ENCODE measurements at regions not wholly inside any gene's neighbourhood (a gene's known extent, or its start where the extent isn't known, plus 50 kb on each side); places are given as distances from the start of the nearest gene placed in this dataset.

DNA sequence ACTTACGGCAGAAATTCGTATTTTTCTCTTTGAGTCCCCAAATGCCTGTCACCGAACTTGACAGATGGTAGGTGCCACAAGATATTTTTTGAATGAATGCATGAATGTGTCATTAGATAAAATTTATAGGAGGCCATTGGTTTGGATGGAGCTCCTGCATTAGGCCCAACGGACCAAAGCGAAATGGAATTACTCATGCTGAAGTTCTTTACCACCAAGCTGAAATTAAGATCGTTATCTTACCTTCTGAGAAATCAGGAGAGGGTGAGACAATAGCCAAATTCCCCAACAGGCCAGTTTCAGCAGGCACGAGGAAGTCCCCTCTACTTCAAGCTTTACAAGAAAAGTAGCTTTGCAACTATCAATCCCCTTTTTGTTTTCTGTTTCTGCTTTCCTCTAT is 452.5 kb upstream of the ARGLU1 start:
- POLR2A ChIA-PET: no interaction called here
- no peaks in the 10 kb centered on the region for H3K36me3 Mint-ChIP-seq

DNA sequence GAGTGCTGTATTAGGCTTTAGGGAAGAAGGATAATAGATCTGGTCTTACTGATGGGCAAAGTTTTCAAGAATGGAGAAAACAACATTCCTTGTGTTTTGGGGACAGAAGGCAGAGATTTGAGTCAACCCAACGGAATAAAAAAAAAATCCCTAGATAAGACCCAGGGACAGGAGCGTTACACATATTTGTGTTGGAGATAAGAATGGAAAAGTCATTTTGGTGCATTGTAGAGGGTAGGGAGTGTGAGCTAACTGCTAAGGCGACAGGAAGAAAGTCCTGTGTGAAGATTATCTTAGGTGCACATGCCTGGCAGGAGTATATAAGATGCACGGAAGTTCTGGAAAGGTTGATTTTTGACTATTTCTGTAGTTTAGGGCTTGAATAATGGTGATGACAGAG is 450.3 kb upstream of the ARGLU1 start:
- Mint-ChIP-seq H3K27ac (no peak overlapping the region), H3K27me3 (peaks cover 0 to 3% (median 0%) of the 10 kb centered on the region in 5 donors), H3K4me3 (no peak overlapping the region), H3K9me3 (peaks cover 0 to 16% (median 2%) of the 10 kb centered on the region in 9 donors), H3K36me3 (no peaks in the 10 kb centered on the region), H3K4me1 (no peaks in the 10 kb centered on the region)
- ATAC-seq: no peak
- POLR2A ChIA-PET: no interaction called here
- DNase-seq: no peak

More for the DNA sequence above, 452.5 kb upstream of the ARGLU1 start:
- no peaks in the 10 kb centered on the region for H3K4me1 Mint-ChIP-seq
- DNase-seq (no peak), ATAC-seq (no peak)
- H3K9me3 Mint-ChIP-seq: peaks cover 0 to 16% (median 3%) of the 10 kb centered on the region in 9 donors
- peaks cover 0 to 3% (median 0%) of the 10 kb centered on the region in 5 donors for H3K27me3 Mint-ChIP-seq
- H3K4me3 Mint-ChIP-seq: no peak overlapping the region
- no peak overlapping the region for H3K27ac Mint-ChIP-seq

DNA sequence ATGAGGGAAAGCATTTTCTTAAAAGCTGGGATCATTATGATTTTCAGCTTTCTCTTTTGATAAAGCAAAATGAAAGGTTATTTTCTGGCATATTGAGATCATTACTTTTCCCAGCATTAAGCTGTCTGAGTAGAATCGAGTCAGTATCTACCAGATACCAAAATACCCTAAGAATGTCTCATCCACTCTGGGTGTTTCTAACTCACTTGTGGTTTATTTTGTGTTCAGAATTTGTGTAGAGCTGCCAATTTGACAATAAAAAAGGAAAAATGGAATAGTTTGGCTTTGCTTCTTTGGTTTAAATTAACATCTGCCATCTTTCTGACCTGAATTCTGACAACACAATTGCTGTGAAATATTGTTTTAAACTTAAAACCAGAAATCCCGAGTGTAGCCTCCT is 438.7 kb upstream of the ARGLU1 start:
- no peak overlapping the region for H3K4me3 Mint-ChIP-seq
- H3K36me3 Mint-ChIP-seq: no peaks in the 10 kb centered on the region
- POLR2A ChIA-PET: no interaction called here
- no peak for ATAC-seq
- H3K9me3 Mint-ChIP-seq: peaks cover 0 to 2% (median 0%) of the 10 kb centered on the region in 9 donors
- no peaks in the 10 kb centered on the region for H3K27me3 Mint-ChIP-seq
- H3K27ac Mint-ChIP-seq: no peak overlapping the region
- H3K4me1 Mint-ChIP-seq: no peaks in the 10 kb centered on the region
- no peak for DNase-seq

DNA sequence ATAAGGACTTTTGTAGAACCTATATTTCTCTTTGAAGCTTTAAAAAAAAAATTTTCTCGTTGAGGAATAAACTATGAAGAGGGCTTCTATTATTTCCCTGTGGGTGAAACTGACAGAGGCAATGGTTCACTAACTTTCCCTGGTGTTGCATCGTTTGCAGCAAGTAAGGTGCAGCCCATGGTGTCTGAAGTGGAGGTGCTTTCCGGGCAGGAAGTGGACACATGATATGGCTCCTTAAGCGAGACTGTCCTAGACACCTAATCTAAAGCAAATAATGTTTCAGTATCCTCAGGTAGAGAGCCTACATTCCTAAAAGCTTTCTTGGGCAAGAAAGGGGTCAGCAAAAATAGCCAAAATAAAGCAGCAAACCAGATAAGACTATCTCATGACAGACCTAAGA is 437.6 kb upstream of the ARGLU1 start:
- no peak for ATAC-seq
- H3K4me1 Mint-ChIP-seq: no peaks in the 10 kb centered on the region
- H3K27me3 Mint-ChIP-seq: no peaks in the 10 kb centered on the region
- no peaks in the 10 kb centered on the region for H3K9me3 Mint-ChIP-seq
- no peaks in the 10 kb centered on the region for H3K36me3 Mint-ChIP-seq
- no peak overlapping the region for H3K4me3 Mint-ChIP-seq
- H3K27ac Mint-ChIP-seq: no peak overlapping the region
- POLR2A ChIA-PET: no interaction called here
- no peak for DNase-seq

DNA sequence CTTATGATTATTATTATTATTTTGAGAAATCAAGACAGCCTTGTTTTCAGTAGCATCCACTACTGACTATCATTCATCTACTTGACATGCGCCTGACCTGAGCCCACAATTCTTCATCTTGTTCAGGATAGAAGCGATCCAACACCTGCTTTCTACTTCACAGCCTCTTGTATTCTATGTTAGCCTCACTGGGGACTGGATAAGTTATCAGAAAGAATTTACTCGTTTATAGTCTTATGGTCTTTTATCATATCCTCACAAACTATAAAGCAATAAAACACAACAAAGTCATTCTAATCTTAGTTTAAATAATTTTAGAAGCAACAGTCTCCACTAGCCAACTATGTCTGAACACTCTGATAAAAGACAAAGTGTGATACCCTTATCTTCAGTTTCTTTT is 436.0 kb upstream of the ARGLU1 start:
- no peaks in the 10 kb centered on the region for H3K4me1 Mint-ChIP-seq
- no peak overlapping the region for H3K4me3 Mint-ChIP-seq
- ATAC-seq: no peak
- no peak overlapping the region for H3K27ac Mint-ChIP-seq
- DNase-seq: no peak
- H3K36me3 Mint-ChIP-seq: no peaks in the 10 kb centered on the region
- no peaks in the 10 kb centered on the region for H3K27me3 Mint-ChIP-seq
- H3K9me3 Mint-ChIP-seq: peaks cover 0 to 5% (median 0%) of the 10 kb centered on the region in 9 donors
- POLR2A ChIA-PET: no interaction called here

DNA sequence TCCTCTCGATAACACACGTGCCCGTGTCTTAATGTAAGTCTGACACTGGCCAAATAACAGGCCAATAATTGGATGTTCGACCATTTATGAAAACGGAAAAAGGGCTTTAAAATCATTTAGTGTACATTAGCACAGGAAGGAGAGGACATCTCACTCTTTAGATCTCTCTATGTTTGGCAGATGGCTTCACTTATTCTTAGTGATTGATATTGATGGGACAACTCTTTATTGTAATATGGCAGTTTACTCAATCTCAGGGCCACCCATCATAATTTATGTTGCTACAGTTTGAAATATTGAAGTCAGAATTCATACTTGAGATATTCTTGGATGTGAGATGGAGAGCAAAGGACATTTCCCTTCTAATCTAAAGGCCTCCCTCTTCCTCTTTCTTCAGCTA is 430.7 kb upstream of the ARGLU1 start:
- Mint-ChIP-seq H3K4me1 (no peaks in the 10 kb centered on the region), H3K36me3 (no peaks in the 10 kb centered on the region), H3K4me3 (no peak overlapping the region), H3K27ac (no peak overlapping the region), H3K9me3 (peaks cover 0 to 8% (median 0%) of the 10 kb centered on the region in 9 donors), H3K27me3 (no peaks in the 10 kb centered on the region)
- ATAC-seq: no peak
- DNase-seq: no peak
- POLR2A ChIA-PET: no interaction called here

DNA sequence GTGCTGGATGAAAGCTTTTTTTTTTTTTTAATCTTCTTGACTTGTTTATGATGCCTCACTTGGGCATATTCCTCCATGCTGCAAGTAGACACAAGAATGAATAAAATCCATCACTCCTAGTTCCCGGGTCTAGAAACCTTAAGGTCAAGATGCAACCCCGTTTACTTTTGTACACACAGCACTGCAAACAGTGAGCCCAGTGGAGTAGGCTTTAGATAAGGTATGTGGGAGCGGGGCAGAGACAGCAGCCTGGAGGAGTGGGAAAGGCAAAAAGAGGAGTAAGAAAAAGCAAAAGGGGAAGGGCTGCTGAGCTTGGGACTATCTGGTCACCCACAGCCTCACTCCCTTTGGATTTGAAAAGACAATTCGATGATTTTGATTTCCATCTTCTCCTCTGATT is 429.8 kb upstream of the ARGLU1 start:
- no peak overlapping the region for H3K27ac Mint-ChIP-seq
- no peak for ATAC-seq
- H3K27me3 Mint-ChIP-seq: no peaks in the 10 kb centered on the region
- no peak overlapping the region for H3K4me3 Mint-ChIP-seq
- no peaks in the 10 kb centered on the region for H3K36me3 Mint-ChIP-seq
- POLR2A ChIA-PET: no interaction called here
- peaks cover 0 to 10% (median 2%) of the 10 kb centered on the region in 9 donors for H3K9me3 Mint-ChIP-seq
- no peak for DNase-seq
- no peaks in the 10 kb centered on the region for H3K4me1 Mint-ChIP-seq

DNA sequence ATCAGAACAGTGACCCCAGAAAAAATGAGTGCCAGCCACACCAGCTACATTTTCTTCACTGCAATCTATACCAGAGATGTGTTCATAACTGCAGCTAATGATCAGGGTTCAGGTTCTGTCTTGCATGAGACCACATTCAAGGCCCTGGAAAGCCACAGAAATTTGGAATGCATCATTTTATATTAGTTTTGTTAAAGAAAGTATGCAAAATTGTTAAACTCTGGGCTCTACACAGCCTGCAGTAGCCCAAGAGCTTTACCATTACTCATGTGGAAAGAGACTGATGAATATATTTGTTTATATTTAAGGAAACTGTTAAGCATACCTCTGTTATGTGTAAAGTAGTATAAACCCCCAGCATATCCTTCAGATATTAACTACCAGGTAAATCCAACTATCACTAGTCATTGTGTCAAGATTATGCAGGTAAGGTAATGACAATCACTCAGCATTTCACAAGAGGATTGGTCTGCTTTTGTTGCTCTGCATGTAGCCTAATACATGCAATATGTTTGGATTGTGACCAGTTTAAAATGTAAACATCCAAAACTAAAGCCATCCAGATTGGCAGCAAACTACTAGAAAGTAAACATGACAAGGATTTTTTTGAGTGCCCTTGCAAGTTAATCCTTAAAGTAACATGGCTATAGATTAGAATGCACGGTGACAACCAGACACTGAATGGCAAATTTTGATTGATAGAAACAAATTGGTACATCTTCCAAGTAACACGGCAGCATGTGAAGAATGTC is 429.1 kb upstream of the ARGLU1 start:
- DNase-seq (no peak), ATAC-seq (no peak)
- POLR2A ChIA-PET: no interaction called here
- no peaks in the 10 kb centered on the region for H3K27me3 Mint-ChIP-seq
- no peak overlapping the region for H3K27ac Mint-ChIP-seq
- H3K4me1 Mint-ChIP-seq: no peaks in the 10 kb centered on the region
- H3K4me3 Mint-ChIP-seq: no peak overlapping the region
- H3K36me3 Mint-ChIP-seq: no peaks in the 10 kb centered on the region
- peaks cover 0 to 12% (median 2%) of the 10 kb centered on the region in 9 donors for H3K9me3 Mint-ChIP-seq

DNA sequence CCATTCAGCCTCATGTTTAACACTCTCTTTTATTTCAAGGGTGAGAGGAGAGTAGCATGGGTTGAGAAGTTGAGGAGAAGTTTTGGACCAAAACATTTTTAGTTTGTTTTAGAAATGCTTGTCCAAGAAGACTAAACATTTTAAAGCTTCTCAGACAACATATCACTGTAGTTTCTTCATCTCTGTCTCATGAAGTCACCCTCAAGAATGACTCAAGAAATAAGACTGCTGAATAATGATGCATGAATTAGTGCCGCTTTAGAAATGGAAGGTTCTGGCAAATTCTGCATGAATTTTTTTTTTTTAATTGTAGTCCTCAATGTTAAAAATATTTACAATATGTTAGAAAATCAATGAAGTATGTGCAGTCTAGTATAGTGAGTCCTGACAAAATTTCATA is 422.7 kb upstream of the ARGLU1 start:
- ATAC-seq: no peak
- POLR2A ChIA-PET: no interaction called here
- Mint-ChIP-seq H3K4me1 (no peaks in the 10 kb centered on the region), H3K9me3 (peaks cover 0 to 14% (median 0%) of the 10 kb centered on the region in 9 donors), H3K36me3 (peaks cover 0 to 5% (median 0%) of the 10 kb centered on the region in 3 donors), H3K27ac (no peak overlapping the region), H3K27me3 (peaks cover 0 to 8% (median 0%) of the 10 kb centered on the region in 5 donors), H3K4me3 (no peak overlapping the region)
- no peak for DNase-seq

DNA sequence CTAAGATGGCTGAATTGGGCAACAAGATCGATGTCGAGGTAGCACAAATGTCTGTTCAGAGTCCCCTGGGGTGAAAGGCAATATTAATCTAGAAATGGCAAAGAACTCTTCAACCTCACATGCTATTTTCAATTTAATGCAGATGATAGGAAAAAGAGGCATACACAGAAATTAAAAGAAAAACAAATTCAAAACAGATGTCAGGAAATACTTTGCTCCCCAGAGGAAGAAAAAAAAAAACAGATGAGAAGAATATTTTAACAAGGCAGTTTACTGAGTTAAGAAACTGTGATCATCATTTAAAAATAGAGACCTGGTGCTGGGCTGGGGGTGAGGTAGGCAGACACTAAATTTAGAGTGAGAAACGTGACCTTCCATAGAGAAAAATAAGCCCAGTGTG is 421.9 kb upstream of the ARGLU1 start:
- Mint-ChIP-seq H3K4me1 (no peaks in the 10 kb centered on the region), H3K27ac (no peak overlapping the region), H3K4me3 (no peak overlapping the region), H3K36me3 (peaks cover 0 to 5% (median 0%) of the 10 kb centered on the region in 3 donors), H3K27me3 (peaks cover 0 to 8% (median 0%) of the 10 kb centered on the region in 5 donors), H3K9me3 (peaks cover 0 to 20% (median 3%) of the 10 kb centered on the region in 9 donors)
- POLR2A ChIA-PET: no interaction called here
- ATAC-seq: no peak
- DNase-seq: no peak

DNA sequence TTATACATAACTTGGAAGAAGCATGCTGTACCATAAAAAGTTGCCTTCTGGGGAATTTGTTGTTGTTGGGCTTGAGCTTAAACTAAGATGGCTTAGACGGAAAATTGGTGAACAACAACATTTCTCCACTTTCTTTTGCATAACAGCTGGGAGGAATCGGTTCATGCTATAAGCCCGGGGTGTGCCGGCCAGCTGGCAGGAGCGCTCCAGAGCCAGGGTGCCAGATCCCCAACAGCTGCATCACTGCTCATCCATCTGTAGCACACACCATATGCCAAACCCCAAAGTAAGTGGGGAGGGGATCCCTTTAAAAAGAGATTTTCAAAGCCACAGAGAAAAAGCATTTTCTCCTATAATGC is 419.5 kb upstream of the ARGLU1 start:
- ATAC-seq (no peak), DNase-seq (no peak)
- Mint-ChIP-seq H3K36me3 (peaks cover 0 to 5% (median 0%) of the 10 kb centered on the region in 3 donors), H3K27ac (no peak overlapping the region), H3K4me1 (no peaks in the 10 kb centered on the region), H3K4me3 (no peak overlapping the region), H3K27me3 (peaks cover 0 to 8% (median 0%) of the 10 kb centered on the region in 5 donors), H3K9me3 (peaks cover 0 to 19% (median 4%) of the 10 kb centered on the region in 9 donors)
- POLR2A ChIA-PET: no interaction called here

DNA sequence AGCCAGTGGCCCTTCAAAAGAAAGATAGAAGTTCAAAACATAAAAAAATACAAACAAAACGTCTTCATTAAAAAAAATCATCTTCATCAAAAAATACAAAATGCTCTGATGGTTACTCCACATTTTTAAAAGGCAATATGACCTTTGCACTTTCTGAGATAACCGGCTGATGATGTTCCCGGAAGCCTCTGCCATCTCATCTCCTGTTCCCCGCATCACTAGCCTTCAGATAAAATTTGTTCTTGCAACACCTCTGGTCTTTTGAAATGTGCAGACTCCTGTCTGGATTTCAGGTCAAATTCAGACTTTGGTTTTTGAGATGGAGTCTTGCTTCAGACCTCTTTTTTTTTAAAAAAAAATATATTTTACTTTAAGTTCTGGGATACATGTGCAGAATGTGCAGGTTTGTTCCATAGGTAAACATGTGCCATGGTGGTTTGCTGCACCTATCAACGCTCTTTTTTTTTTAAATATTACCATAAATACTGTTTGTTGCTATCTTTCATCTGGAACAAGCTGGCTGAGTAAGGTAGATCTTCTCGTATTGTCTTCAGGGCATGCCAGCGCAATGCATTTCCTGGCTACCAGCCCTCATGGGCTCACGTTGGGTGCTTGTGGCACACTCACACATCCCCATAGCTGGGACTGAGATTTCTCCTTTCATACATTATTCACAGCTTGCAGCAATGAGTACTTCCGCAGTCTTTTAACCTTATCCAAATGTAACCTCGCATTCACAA is 418.9 kb upstream of the ARGLU1 start:
- Mint-ChIP-seq H3K4me3 (no peak overlapping the region), H3K4me1 (no peaks in the 10 kb centered on the region), H3K9me3 (peaks cover 0 to 23% (median 4%) of the 10 kb centered on the region in 9 donors), H3K27ac (no peak overlapping the region), H3K36me3 (peaks cover 0 to 5% (median 0%) of the 10 kb centered on the region in 3 donors), H3K27me3 (peaks cover 0 to 8% (median 0%) of the 10 kb centered on the region in 5 donors)
- ATAC-seq: no peak
- POLR2A ChIA-PET: no interaction called here
- no peak for DNase-seq

DNA sequence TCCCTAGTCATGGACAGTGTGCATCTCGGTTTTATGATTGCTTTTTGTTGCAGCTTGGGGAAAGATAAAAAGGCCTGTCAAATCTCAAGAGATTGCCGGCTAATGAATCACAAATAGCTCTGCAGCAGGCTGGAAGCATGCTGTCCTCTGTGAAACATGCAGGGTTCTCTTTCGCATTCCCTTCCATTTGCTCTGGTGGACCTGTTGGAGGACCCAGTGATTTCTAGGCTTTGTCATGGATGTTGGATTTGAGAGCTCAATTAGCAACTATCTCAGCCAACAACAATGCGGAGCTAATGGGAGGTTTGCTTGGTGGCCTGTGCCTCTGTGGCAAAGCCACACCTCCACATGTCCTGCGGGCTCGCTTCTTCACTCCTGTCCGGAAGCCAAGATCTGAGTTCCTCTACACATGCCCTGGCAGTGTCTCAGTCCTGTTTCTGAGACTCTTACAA is 418.1 kb upstream of the ARGLU1 start:
- H3K27me3 Mint-ChIP-seq: peaks cover 0 to 8% (median 0%) of the 10 kb centered on the region in 5 donors
- no peak overlapping the region for H3K27ac Mint-ChIP-seq
- peaks cover 0 to 25% (median 5%) of the 10 kb centered on the region in 9 donors for H3K9me3 Mint-ChIP-seq
- peaks cover 0 to 5% (median 0%) of the 10 kb centered on the region in 3 donors for H3K36me3 Mint-ChIP-seq
- ATAC-seq (no peak), DNase-seq (no peak)
- no peak overlapping the region for H3K4me3 Mint-ChIP-seq
- H3K4me1 Mint-ChIP-seq: no peaks in the 10 kb centered on the region
- POLR2A ChIA-PET: no interaction called here

All from naive thymus-derived CD8-positive, alpha-beta T cell (primary cell).